RWPE2 (cell line): ENCODE measurements at regions not wholly inside any gene's neighbourhood (a gene's known extent, or its start where the extent isn't known, plus 50 kb on each side); places are given as distances from the start of the nearest gene placed in this dataset.
"Not testable (repeated sequence)": the region's sequence is repeated elsewhere in the genome, so short reads cannot be mapped to it uniquely, and the experiment has no call there.

Experiments
- ATAC-seq: fragments of 200-7000 bp; cut with Tn5 transposase; 3 replicates; pipeline ENCODE4 v1.9.1; 2021; ENCODE audit warnings: low read depth
- DNase-seq: peaks from one replicate; pipeline ENCODE4 v3.0.0-alpha.2; 2020; ENCODE audit warnings: low spot score
- H3K27ac ChIP-seq: fragments of 450-650 bp; 2 replicates; pipeline ENCODE4 v1.5.1; 2017; ENCODE audit warnings: mild to moderate bottlenecking; ENCODE audit not compliant: poor library complexity, severe bottlenecking
- H3K27me3 ChIP-seq: fragments of 250-450 bp; sonication (Bioruptor Pico); 2 replicates; pipeline ENCODE4 v1.5.1; 2021; ENCODE audit warnings: mild to moderate bottlenecking, moderate library complexity; ENCODE audit not compliant: insufficient read depth, poor library complexity, severe bottlenecking
- H3K36me3 ChIP-seq: fragments of 250-450 bp; sonication (Bioruptor Pico); 2 replicates; pipeline ENCODE4 v1.5.1; 2020; ENCODE audit warnings: low read depth, mild to moderate bottlenecking, moderate library complexity
- H3K4me1 ChIP-seq: fragments of 250-450 bp; sonication (Bioruptor Pico); 2 replicates; pipeline ENCODE4 v1.5.1; 2021; ENCODE audit warnings: mild to moderate bottlenecking, moderate library complexity; ENCODE audit not compliant: insufficient read depth, poor library complexity, severe bottlenecking
- H3K4me3 ChIP-seq: fragments of 250-450 bp; sonication (Bioruptor Pico); 2 replicates; pipeline ENCODE4 v1.5.1; 2021; ENCODE audit warnings: mild to moderate bottlenecking, moderate library complexity; ENCODE audit not compliant: severe bottlenecking
- H3K9me3 ChIP-seq: fragments of 250-450 bp; sonication (Bioruptor Pico); 2 replicates; pipeline ENCODE4 v1.5.1; 2021; ENCODE audit warnings: mild to moderate bottlenecking, moderate library complexity; ENCODE audit not compliant: severe bottlenecking
- CTCF ChIP-seq: fragments of 450-650 bp; IDR thresholded peaks from one replicate; pipeline ENCODE4 v1.5.1; 2017; ENCODE audit warnings: mild to moderate bottlenecking, moderate library complexity; ENCODE audit not compliant: poor library complexity, severe bottlenecking

GRCh38 chr16:59013930-59014329, 279.8 kb upstream of the GOT2 start:
- TF ChIP-seq CTCF, result no peak
- H3K36me3 ChIP-seq, result no peaks in the 10 kb centered on the region
- H3K27me3 ChIP-seq, result no peaks in the 10 kb centered on the region
- H3K9me3 ChIP-seq, result no peaks in the 10 kb centered on the region
- H3K4me3 ChIP-seq, result no peak overlapping the region
- DNase-seq, result no peak
- H3K27ac ChIP-seq, result no peak overlapping the region
- ATAC-seq, result no peak
- H3K4me1 ChIP-seq, result no peaks in the 10 kb centered on the region

DNA sequence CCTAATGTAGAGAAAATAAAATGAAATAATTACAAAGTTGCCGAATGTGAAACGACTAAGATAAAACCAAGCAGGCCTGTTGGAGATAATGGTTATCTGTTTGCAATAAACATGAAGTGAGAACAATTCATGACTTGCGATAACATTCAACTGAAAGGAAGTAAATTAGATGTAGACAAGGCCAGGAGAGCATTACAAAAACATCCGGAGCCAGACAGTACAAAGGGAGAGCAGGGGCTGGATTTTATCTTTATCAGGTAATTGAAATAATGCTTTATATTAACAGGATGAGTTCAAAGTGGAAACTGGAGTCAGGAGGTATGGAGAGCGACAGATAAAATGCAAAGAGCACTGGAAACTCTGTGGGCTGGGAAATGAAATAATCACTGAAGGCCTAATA, 265.6 kb upstream of the GOT2 start:
- Histone ChIP-seq H3K27ac (no peak overlapping the region), H3K27me3 (no peaks in the 10 kb centered on the region), H3K9me3 (no peaks in the 10 kb centered on the region), H3K4me1 (no peaks in the 10 kb centered on the region), H3K4me3 (no peak overlapping the region), H3K36me3 (no peaks in the 10 kb centered on the region)
- no peak for DNase-seq
- TF ChIP-seq CTCF, result no peak
- no peak for ATAC-seq

DNA sequence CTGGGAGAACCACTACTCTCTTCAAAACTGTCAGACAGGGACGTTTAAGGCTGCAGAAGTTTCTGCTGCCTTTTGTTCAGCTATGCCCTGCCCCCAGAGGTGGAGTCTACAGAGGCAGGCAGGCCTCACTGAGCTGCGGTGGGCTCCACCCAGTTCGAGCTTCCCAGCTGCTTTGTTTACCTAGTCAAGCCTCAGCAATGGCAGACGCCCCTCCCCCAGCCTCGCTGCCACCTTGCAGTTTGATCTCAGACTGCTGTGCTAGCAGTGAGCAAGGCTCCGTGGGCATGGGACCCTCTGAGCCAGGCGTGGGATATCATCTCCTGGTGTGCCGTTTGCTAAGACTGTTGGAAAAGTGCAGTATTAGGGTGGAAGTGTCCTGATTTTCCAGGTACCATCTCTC, 258.6 kb upstream of the GOT2 start:
- H3K9me3 ChIP-seq, H3K27ac ChIP-seq, H3K4me3 ChIP-seq, H3K4me1 ChIP-seq, ATAC-seq, DNase-seq, H3K36me3 ChIP-seq, H3K27me3 ChIP-seq: not testable (repeated sequence)

- not testable (repeated sequence) for H3K4me3 ChIP-seq, H3K4me1 ChIP-seq, H3K36me3 ChIP-seq, ATAC-seq, DNase-seq, H3K27ac ChIP-seq, H3K9me3 ChIP-seq, H3K27me3 ChIP-seq
Observed at GRCh38 chr16:58983181-58983965, 249.3 kb upstream of the GOT2 start.

DNA sequence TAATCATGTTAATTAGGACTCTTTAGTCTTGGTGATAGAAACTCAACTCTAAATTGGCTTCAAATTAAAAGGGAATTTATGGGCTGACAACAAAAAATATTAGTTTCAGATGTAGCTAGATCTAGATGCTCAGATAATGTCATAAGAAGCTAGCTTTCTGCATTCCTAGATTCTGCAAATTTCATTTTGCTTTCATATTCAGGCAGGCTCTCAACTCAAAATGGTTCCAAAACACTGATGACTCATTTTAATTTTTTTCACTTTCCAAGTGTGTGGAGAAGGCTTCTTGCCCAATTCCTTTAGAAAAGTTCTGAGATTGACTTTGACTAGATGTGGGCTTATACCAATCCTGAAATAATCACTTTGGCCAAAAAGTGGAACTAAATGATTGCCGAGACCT, 236.7 kb upstream of the GOT2 start:
- ATAC-seq (no peak), DNase-seq (no peak)
- H3K4me3 ChIP-seq, result no peak overlapping the region
- no peaks in the 10 kb centered on the region for H3K9me3 ChIP-seq
- no peak for TF ChIP-seq CTCF
- no peaks in the 10 kb centered on the region for H3K4me1 ChIP-seq
- H3K27ac ChIP-seq, result no peak overlapping the region
- H3K36me3 ChIP-seq, result no peaks in the 10 kb centered on the region
- no peaks in the 10 kb centered on the region for H3K27me3 ChIP-seq

DNA sequence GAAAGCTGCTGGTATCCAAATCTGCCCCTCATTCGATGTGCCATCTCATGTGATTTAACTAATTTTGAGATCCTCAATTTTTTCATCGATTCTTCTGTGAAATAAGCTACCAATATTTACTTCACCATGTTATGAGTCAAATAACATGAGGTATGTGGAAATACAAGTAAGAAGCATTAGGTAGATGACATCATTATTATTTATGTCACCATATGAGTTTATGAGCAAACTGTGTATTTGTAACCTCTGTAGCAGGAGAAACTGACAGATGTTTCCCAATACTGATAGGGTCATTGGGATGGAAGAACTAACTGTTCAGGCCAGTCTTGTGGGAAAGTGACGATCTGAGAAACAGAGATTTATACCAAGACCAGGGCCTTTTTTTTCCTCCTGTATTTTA, 229.4 kb upstream of the GOT2 start:
- H3K4me1 ChIP-seq, result no peaks in the 10 kb centered on the region
- no peak for DNase-seq
- H3K27ac ChIP-seq, result no peak overlapping the region
- no peak for TF ChIP-seq CTCF
- H3K9me3 ChIP-seq, result no peaks in the 10 kb centered on the region
- no peak overlapping the region for H3K4me3 ChIP-seq
- no peak for ATAC-seq
- H3K36me3 ChIP-seq, result no peaks in the 10 kb centered on the region
- H3K27me3 ChIP-seq, result no peaks in the 10 kb centered on the region
